GM12874 (cell line): ENCODE measurements at regions not wholly inside any gene's neighbourhood (a gene's known extent, or its start where the extent isn't known, plus 50 kb on each side); places are given as distances from the start of the nearest gene placed in this dataset.

Experiments
- TF ChIP-seq, protein P1 (sequence below): IDR thresholded peaks from 2 replicates; pipeline ENCODE4 v1.5.1; 2011; ENCODE audit warnings: low read depth, mild to moderate bottlenecking, control low read depth, low read length, moderate library complexity; ENCODE audit not compliant: insufficient read depth

DNA sequence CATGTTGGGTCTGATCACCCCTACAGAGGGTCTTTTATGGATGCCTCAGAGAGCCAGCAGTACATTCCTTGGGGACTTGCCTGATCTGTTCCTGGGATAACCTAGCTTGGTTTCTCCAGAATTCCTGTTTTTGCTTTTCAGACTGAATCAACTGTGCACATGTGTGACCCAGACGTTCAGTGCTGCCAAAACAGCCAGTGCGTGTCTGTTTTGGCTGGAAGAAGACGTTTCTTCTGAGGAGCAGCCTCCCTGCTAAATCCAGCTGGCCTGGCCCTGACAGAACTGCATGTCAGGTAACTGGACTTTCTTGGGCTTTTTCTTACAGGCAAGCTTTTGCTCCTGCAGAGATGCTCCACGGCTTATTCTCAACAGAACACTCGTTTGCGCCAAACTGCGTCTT is 373.3 kb upstream of the USP9Y start:
- TF ChIP-seq, protein P1, sequence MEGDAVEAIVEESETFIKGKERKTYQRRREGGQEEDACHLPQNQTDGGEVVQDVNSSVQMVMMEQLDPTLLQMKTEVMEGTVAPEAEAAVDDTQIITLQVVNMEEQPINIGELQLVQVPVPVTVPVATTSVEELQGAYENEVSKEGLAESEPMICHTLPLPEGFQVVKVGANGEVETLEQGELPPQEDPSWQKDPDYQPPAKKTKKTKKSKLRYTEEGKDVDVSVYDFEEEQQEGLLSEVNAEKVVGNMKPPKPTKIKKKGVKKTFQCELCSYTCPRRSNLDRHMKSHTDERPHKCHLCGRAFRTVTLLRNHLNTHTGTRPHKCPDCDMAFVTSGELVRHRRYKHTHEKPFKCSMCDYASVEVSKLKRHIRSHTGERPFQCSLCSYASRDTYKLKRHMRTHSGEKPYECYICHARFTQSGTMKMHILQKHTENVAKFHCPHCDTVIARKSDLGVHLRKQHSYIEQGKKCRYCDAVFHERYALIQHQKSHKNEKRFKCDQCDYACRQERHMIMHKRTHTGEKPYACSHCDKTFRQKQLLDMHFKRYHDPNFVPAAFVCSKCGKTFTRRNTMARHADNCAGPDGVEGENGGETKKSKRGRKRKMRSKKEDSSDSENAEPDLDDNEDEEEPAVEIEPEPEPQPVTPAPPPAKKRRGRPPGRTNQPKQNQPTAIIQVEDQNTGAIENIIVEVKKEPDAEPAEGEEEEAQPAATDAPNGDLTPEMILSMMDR = no peak

DNA sequence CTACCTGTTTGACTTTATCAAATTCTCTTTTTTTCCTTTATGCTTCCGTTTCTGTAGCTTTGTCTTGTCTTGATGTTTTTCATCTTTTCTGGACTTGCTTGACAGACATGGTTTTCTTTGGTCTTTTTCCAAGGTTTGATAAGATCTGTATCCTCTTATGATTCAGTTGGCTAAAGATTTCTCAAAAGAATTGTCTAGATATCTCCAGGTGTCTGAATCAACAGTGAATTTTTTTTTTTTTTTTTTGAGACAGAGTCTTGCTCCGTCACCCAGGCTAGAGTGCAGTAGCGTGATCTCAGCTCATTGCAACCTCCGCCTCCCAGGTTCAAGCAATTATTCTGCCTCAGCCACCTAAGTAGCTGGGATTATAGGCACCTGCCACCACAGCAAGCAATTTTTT is 357.8 kb upstream of the USP9Y start:
- TF ChIP-seq, protein P1 = no peak

DNA sequence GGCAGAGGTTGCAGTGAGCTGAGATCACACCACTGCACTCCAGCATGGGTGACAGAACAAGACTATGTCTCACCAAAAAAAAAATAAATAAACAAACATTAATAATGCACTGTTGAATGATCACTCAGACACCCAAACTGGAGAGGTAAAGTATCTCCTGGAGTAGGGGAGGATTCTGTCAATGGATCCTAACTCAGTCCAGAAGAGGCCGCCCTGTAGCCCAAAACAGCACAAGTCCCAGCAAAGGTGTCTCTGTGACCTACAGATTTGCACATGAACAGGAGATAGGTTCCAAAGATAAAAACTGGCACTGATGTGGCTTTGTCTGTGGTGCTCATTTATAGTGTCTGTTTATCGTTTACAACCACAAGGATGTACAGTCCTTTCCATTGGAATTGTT is 352.9 kb upstream of the USP9Y start:
- TF ChIP-seq, protein P1 = no peak

DNA sequence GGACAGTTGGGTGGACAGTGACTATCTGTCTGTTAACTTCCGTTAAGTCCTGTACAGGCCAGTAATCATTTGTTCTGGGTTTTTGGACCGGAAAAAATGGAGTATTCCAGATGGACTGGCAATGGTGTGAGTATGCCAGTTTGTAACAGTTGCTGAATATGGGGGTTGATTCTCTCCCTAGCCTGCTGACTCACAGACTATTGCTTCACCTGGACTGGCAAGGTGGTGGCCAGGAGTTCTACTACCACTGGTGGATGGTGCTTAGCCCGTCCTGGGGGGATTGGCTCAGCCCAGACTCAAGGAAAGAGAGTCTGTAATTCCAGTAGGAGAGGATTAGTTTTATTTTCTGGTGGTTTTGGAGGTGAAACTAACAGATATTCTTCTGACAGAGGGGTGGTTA is 343.8 kb upstream of the USP9Y start:
- TF ChIP-seq, protein P1 = no peak

DNA sequence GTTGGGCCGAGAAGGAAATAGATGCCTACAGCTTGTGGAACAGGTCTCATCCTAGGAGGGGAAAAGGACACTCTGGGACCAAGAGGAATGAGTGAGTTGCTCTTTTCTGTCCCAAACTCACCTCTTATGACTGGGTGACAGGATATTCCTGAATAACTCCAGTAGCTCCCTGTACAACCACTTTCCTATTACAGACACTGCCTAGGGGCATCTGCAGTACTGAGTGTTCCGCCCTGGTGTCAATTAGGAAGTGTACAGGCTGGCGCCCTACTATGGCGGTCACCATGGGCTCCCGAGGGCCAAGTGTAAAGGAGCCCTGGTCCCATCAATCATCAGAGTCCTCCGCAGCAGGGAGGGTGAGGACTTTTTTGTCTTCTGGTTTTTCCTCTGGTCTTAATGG is 343.4 kb upstream of the USP9Y start:
- TF ChIP-seq, protein P1 = no peak

DNA sequence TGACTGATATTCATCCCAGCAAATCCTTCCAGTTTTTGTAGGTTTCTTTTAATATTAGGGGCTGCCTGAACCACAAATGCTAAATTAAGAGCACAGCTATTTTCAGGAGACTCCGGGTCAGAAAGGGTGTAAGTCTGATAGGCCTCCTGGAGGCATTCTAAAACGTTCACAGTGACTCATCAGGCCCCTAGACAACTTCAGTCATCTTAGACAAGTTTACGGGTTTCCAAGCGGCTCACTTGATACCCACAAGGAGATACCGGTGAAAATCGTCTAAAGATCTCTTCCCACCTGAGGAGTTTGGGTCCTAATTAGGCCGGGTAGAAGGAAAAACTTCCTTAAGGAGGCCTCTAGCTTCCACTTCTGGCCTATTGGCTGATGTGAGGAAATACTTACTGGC is 342.7 kb upstream of the USP9Y start:
- TF ChIP-seq, protein P1 = no peak

DNA sequence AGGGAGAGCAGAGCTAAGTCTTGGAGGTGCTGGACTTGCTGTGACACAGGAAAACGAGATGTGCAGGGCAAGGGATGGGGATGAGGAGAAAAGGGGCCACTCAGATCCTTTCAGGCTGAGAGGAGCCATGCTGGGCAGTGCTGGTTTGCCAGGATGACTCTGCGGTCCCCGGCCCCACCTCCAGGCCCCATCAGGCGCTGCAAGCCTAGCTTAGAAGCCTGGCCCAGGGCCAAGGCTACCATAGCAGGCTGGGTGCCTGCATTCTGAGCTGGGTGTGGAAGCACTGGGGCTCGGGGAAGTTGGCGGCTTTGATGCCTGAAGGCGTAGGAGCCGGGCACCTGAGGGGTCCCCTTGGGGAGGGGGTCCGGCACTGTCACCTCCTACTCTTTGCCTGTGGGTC is 341.2 kb upstream of the USP9Y start:
- TF ChIP-seq, protein P1 = no peak

DNA sequence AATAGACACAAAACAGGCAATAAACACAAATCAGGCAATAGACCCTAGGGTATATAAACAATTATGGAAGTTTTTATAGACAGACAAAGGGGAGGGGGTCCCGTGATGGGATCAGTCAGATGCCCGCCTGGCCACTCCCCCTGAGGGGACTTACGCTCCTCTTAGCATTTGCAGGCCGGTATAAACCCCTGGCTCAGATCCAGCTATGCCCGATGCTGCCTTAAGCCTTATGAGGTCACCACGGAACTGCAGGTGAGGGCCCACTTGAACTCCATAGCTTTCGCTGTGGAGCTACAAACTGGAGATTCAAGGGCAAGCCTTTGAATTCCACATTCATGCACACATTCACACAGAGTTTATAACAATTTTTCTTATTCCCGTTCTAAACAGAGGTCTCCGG is 340.5 kb upstream of the USP9Y start:
- TF ChIP-seq, protein P1 = no peak
